NCI-H1417 treated with DMSO at 0.1 percent for 48 hours (cell line): ENCODE measurements at regions not wholly inside any gene's neighbourhood (a gene's known extent, or its start where the extent isn't known, plus 50 kb on each side); places are given as distances from the start of the nearest gene placed in this dataset.
"Not testable (repeated sequence)": the region's sequence is repeated elsewhere in the genome, so short reads cannot be mapped to it uniquely, and the experiment has no call there.

Experiments used
- DNase-seq: peaks from one replicate; lab custom pipeline; 2025; lab: John Stamatoyannopoulos, UW

GRCh38 chr18:73681912-73682311 is 465.7 kb downstream of the FBXO15 start:
- DNase-seq, result no peak

- no peak for DNase-seq
Observed at GRCh38 chr18:73681398-73681797, 466.2 kb downstream of the FBXO15 start.

- no peak for DNase-seq
Observed at GRCh38 chr18:73679941-73680712, 467.5 kb downstream of the FBXO15 start.

GRCh38 chr18:73677450-73677849 is 470.2 kb downstream of the FBXO15 start:
- DNase-seq, result no peak

GRCh38 chr18:73674125-73674865 is 473.3 kb downstream of the FBXO15 start:
- DNase-seq, result no peak

- not testable (repeated sequence) for DNase-seq
Observed at GRCh38 chr18:73671480-73671879, 476.2 kb downstream of the FBXO15 start.

- DNase-seq, result no peak
Observed at GRCh38 chr18:73670524-73670923, 477.1 kb downstream of the FBXO15 start.

- DNase-seq, result no peak
Observed at GRCh38 chr18:73670039-73670438, 477.6 kb downstream of the FBXO15 start.

GRCh38 chr18:73669297-73669696 is 478.3 kb downstream of the FBXO15 start:
- no peak for DNase-seq

- no peak for DNase-seq
Observed at GRCh38 chr18:73668051-73668450, 479.6 kb downstream of the FBXO15 start.

- no peak for DNase-seq
Observed at GRCh38 chr18:73666772-73667171, 480.9 kb downstream of the FBXO15 start.

GRCh38 chr18:73664896-73665295 is 482.7 kb downstream of the FBXO15 start:
- DNase-seq, result no peak

- DNase-seq, result no peak
Observed at GRCh38 chr18:73663581-73663980, 484.1 kb downstream of the FBXO15 start.

- DNase-seq, result no peak
Observed at GRCh38 chr18:73662421-73662820, 485.2 kb downstream of the FBXO15 start.

GRCh38 chr18:73660931-73661856 is 486.4 kb downstream of the FBXO15 start:
- no peak for DNase-seq

- no peak for DNase-seq
Observed at GRCh38 chr18:73656691-73657090, 490.9 kb downstream of the FBXO15 start.

- DNase-seq, result no peak
Observed at GRCh38 chr18:73653827-73654226, 493.8 kb downstream of the FBXO15 start.

- no peak for DNase-seq
Observed at GRCh38 chr18:73653251-73653650, 494.4 kb downstream of the FBXO15 start.

GRCh38 chr18:73647391-73647790 is 500.2 kb downstream of the FBXO15 start:
- DNase-seq, result no peak

GRCh38 chr18:73646772-73647171 is 500.9 kb downstream of the FBXO15 start:
- no peak for DNase-seq

GRCh38 chr18:73646196-73646595 is 501.4 kb downstream of the FBXO15 start:
- DNase-seq, result no peak

GRCh38 chr18:73645160-73645715 is 502.4 kb downstream of the FBXO15 start:
- DNase-seq, result no peak
